ENCODE measurements at regions not wholly inside any gene's neighbourhood (a gene's known extent, or its start where the extent isn't known, plus 50 kb on each side); places are given as distances from the start of the nearest gene placed in this dataset.

GRCh38 chr3:35899245-35899644 is 259.9 kb downstream of the ARPP21 start:
- TF ChIP-seq ZNF274 (IDR thresholded peaks at IDR 0.05; ENCODE audit: low read depth, low read length) = no peak
- no peak for TF ChIP-seq YY1 (IDR thresholded peaks at IDR 0.05; ENCODE audit: insufficient read depth, insufficient read length)
- TF ChIP-seq SUZ12 (IDR thresholded peaks at IDR 0.05; ENCODE audit: extremely low read depth, insufficient read depth, insufficient read length) = no peak
